HL-60 (cell line): ENCODE measurements at regions not wholly inside any gene's neighbourhood (a gene's known extent, or its start where the extent isn't known, plus 50 kb on each side); places are given as distances from the start of the nearest gene placed in this dataset.
"Not testable (repeated sequence)": the region's sequence is repeated elsewhere in the genome, so short reads cannot be mapped to it uniquely, and the experiment has no call there.

Source experiments
- DNase-seq, 2 experiments: peaks; one replicate each; pipeline ENCODE4 v3.0.0-alpha.2; 2010 to 2020; ENCODE audit warnings: low read depth in 1 of 2, low spot score in 1 of 2
- H3K27ac ChIP-seq: fragments of 250-450 bp; sonication (Bioruptor Pico); replicated peaks from 2 replicates; pipeline ENCODE4 v1.5.1; 2020; ENCODE audit warnings: mild to moderate bottlenecking, moderate library complexity
- H3K27me3 ChIP-seq: fragments of 250-450 bp; sonication (Bioruptor Pico); 2 replicates; pipeline ENCODE4 v1.5.1; 2021; ENCODE audit warnings: mild to moderate bottlenecking, moderate library complexity; ENCODE audit not compliant: insufficient read depth, poor library complexity, severe bottlenecking
- H3K4me3 ChIP-seq: replicated peaks from 2 replicates; pipeline ENCODE4 v1.5.1; 2011; ENCODE audit warnings: mild to moderate bottlenecking, control low read depth, low read length; ENCODE audit not compliant: insufficient read depth
- GABPA ChIP-seq: IDR thresholded peaks from 2 replicates; pipeline ENCODE4 v1.6.1; 2012; ENCODE audit warnings: low read depth
- POLR2AphosphoS5 ChIP-seq: IDR thresholded peaks from 2 replicates; pipeline ENCODE4 v1.6.1; 2012; ENCODE audit warnings: low read depth
- SPI1 ChIP-seq: IDR thresholded peaks from 2 replicates; pipeline ENCODE4 v1.6.1; 2012; ENCODE audit warnings: low read depth, mild to moderate bottlenecking, borderline replicate concordance
- TF ChIP-seq, protein P1 (sequence below): IDR thresholded peaks from 2 replicates; pipeline ENCODE4 v1.6.1; 2012; ENCODE audit warnings: low read depth; ENCODE audit not compliant: insufficient replicate concordance
- TF ChIP-seq, protein P2 (sequence below): IDR thresholded peaks from one replicate; pipeline ENCODE4 v1.5.1; 2011; ENCODE audit warnings: low read length, control low read depth, inconsistent platforms; ENCODE audit not compliant: insufficient read depth

DNA sequence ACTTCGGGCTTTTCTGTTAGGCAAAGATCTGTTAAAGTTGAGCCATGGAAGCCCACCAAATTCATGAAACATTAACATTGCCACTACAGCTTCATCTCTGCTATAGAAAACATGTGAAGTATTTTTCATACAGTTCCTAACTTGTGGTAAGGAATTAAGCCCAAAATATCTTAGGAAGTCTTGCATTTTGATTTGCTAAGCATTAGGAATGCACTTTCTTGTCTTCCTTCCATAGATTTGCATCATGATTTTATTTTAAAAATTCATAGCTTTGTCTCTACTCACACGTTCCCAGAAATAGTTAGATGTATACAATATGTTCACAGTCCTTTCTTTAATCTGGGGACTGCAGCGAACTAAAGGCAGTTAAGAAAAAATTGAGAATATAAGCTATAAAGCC, 325.6 kb downstream of the CENPW start:
- no peak for DNase-seq
- TF ChIP-seq POLR2AphosphoS5 = no peak
- TF ChIP-seq, protein P1, sequence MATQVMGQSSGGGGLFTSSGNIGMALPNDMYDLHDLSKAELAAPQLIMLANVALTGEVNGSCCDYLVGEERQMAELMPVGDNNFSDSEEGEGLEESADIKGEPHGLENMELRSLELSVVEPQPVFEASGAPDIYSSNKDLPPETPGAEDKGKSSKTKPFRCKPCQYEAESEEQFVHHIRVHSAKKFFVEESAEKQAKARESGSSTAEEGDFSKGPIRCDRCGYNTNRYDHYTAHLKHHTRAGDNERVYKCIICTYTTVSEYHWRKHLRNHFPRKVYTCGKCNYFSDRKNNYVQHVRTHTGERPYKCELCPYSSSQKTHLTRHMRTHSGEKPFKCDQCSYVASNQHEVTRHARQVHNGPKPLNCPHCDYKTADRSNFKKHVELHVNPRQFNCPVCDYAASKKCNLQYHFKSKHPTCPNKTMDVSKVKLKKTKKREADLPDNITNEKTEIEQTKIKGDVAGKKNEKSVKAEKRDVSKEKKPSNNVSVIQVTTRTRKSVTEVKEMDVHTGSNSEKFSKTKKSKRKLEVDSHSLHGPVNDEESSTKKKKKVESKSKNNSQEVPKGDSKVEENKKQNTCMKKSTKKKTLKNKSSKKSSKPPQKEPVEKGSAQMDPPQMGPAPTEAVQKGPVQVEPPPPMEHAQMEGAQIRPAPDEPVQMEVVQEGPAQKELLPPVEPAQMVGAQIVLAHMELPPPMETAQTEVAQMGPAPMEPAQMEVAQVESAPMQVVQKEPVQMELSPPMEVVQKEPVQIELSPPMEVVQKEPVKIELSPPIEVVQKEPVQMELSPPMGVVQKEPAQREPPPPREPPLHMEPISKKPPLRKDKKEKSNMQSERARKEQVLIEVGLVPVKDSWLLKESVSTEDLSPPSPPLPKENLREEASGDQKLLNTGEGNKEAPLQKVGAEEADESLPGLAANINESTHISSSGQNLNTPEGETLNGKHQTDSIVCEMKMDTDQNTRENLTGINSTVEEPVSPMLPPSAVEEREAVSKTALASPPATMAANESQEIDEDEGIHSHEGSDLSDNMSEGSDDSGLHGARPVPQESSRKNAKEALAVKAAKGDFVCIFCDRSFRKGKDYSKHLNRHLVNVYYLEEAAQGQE = no peak
- no peaks in the 10 kb centered on the region for H3K27me3 ChIP-seq
- no peak overlapping the region for H3K27ac ChIP-seq
- no peak overlapping the region for H3K4me3 ChIP-seq

DNA sequence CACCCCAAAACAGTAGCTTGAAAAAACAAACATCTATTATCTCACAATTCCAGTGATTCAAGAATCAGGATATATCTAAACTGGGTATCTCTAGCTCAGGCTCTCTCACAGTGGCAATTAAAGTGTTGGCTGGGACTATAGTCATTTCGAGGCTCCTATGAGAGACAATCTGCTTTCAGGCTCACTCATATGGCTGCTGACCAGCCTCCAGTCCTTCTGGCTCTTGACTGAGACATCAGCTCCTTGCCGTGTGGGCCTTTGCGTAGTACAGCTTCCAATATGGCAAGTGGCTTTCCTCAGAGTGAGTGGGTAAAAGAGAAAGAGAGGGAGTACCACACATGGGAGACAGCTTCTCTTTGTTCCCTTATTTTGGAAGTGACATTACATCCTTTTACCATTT, 327.2 kb downstream of the CENPW start:
- DNase-seq = no peak
- TF ChIP-seq GABPA (no peak), SPI1 (no peak)
- H3K4me3 ChIP-seq = no peak overlapping the region
- no peaks in the 10 kb centered on the region for H3K27me3 ChIP-seq
- H3K27ac ChIP-seq = no peak overlapping the region

GRCh38 chr6:126667728-126668127, 327.8 kb downstream of the CENPW start:
- Histone ChIP-seq H3K4me3 (no peak overlapping the region), H3K27ac (no peak overlapping the region), H3K27me3 (no peaks in the 10 kb centered on the region)
- DNase-seq = no peak
- TF ChIP-seq SPI1 = no peak
- TF ChIP-seq, protein P1 = peak; percentile 61

DNA sequence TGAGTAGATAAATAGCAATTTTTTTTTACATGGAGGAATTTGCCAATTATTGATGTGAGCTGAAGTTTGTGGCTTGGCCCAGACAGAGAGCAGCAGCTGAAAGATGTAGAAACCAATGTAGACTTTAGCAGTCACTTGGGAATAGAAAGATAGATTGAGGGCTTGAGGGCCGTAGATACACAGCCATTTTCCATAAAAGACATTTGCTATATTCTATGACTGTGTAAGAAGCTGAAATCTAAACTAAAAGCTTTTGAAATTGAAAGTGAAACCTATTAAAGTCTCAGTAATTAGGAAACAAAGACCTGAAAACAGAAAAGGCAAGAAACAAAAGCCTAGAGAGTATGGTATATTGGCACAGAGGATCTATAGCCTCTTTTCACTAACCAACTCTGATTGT, 332.7 kb downstream of the CENPW start:
- no peak for TF ChIP-seq SPI1
- TF ChIP-seq, protein P2, sequence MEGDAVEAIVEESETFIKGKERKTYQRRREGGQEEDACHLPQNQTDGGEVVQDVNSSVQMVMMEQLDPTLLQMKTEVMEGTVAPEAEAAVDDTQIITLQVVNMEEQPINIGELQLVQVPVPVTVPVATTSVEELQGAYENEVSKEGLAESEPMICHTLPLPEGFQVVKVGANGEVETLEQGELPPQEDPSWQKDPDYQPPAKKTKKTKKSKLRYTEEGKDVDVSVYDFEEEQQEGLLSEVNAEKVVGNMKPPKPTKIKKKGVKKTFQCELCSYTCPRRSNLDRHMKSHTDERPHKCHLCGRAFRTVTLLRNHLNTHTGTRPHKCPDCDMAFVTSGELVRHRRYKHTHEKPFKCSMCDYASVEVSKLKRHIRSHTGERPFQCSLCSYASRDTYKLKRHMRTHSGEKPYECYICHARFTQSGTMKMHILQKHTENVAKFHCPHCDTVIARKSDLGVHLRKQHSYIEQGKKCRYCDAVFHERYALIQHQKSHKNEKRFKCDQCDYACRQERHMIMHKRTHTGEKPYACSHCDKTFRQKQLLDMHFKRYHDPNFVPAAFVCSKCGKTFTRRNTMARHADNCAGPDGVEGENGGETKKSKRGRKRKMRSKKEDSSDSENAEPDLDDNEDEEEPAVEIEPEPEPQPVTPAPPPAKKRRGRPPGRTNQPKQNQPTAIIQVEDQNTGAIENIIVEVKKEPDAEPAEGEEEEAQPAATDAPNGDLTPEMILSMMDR = no peak
- no peak overlapping the region for H3K4me3 ChIP-seq
- H3K27me3 ChIP-seq = no peaks in the 10 kb centered on the region
- H3K27ac ChIP-seq = no peak overlapping the region
- DNase-seq = no peak

GRCh38 chr6:126673749-126674148, 333.8 kb downstream of the CENPW start:
- not testable (repeated sequence) for DNase-seq, H3K27me3 ChIP-seq, H3K4me3 ChIP-seq, H3K27ac ChIP-seq

- Histone ChIP-seq H3K4me3 (no peak overlapping the region), H3K27ac (no peak overlapping the region), H3K27me3 (no peaks in the 10 kb centered on the region)
- no peak for DNase-seq
- TF ChIP-seq GABPA (no peak), SPI1 (no peak), POLR2AphosphoS5 (no peak)
- TF ChIP-seq, protein P1 = no peak
- TF ChIP-seq, protein P2 = no peak
Observed at GRCh38 chr6:126682440-126682839, 342.5 kb downstream of the CENPW start.
